OCI-LY1 (cell line): ENCODE measurements at regions not wholly inside any gene's neighbourhood (a gene's known extent, or its start where the extent isn't known, plus 50 kb on each side); places are given as distances from the start of the nearest gene placed in this dataset.
"Not testable (repeated sequence)": the region's sequence is repeated elsewhere in the genome, so short reads cannot be mapped to it uniquely, and the experiment has no call there.

Experiments
- CTCF ChIP-seq: fragments of 200-600 bp; sonication (generic), shearing (Covaris generic); IDR thresholded peaks from 2 replicates; pipeline ENCODE4 v1.5.1; 2017; ENCODE audit warnings: mild to moderate bottlenecking, antibody characterized with exemption, low read length, moderate library complexity, mixed read lengths
- EZH2 ChIP-seq: fragments of 200-600 bp; sonication (generic), shearing (Covaris generic); IDR thresholded peaks from 2 replicates; pipeline ENCODE4 v1.8.0; 2017; ENCODE audit warnings: borderline replicate concordance, mixed run types, mild to moderate bottlenecking, antibody characterized with exemption, low read length, moderate library complexity, mixed read lengths

- TF ChIP-seq CTCF, EZH2: not testable (repeated sequence)
Measured at GRCh38 chrY:18906198-18906597, 132.7 kb upstream of the HSFY2 start.
